Duodenal mucosa (tissue), 2 donors: ENCODE measurements at regions not wholly inside any gene's neighbourhood (a gene's known extent, or its start where the extent isn't known, plus 50 kb on each side); places are given as distances from the start of the nearest gene placed in this dataset.

Source experiments
- H3K27ac ChIP-seq: one replicate; pipeline ENCODE4 v1.7.0; 2013; ENCODE audit warnings: low read depth, low read length
- H3K27me3 ChIP-seq, 2 donors: one replicate each; pipeline ENCODE4 v1.7.0; 2013; ENCODE audit warnings: low read length in 2 of 2, control low read depth in 1 of 2; ENCODE audit not compliant: insufficient read depth in 2 of 2, control insufficient read depth in 1 of 2
- H3K36me3 ChIP-seq, 2 donors: one replicate each; pipeline ENCODE4 v1.7.0; 2013; ENCODE audit warnings: low read length in 2 of 2, control low read depth in 1 of 2; ENCODE audit not compliant: insufficient read depth in 2 of 2, control insufficient read depth in 1 of 2
- H3K4me1 ChIP-seq, 2 donors: one replicate each; pipeline ENCODE4 v1.7.0; 2013; ENCODE audit warnings: low read length in 2 of 2, control low read depth in 1 of 2; ENCODE audit not compliant: insufficient read depth in 2 of 2, control insufficient read depth in 1 of 2
- H3K4me3 ChIP-seq, 2 donors: one replicate each; pipeline ENCODE4 v1.7.0; 2013; ENCODE audit warnings: low read length in 2 of 2, low read depth in 1 of 2
- H3K9ac ChIP-seq, 2 donors: one replicate each; pipeline ENCODE4 v1.7.0; 2013; ENCODE audit warnings: low read length in 2 of 2, low read depth in 1 of 2
- H3K9me3 ChIP-seq, 2 donors: one replicate each; pipeline ENCODE4 v1.7.0; 2013; ENCODE audit warnings: low read length in 2 of 2, control low read depth in 1 of 2; ENCODE audit not compliant: control insufficient read depth in 1 of 2

- H3K4me1 ChIP-seq = no peaks in the 10 kb centered on the region
- no peak overlapping the region for H3K4me3 ChIP-seq
- no peak overlapping the region for H3K9ac ChIP-seq
- H3K27ac ChIP-seq = no peak overlapping the region
- no peaks in the 10 kb centered on the region for H3K9me3 ChIP-seq
- no peaks in the 10 kb centered on the region for H3K27me3 ChIP-seq
- H3K36me3 ChIP-seq = no peaks in the 10 kb centered on the region
Measured at GRCh38 chr6:93749930-93750329, 330.6 kb upstream of the EPHA7 start.

- Histone ChIP-seq H3K36me3 (no peaks in the 10 kb centered on the region), H3K4me1 (no peaks in the 10 kb centered on the region), H3K4me3 (no peak overlapping the region), H3K9me3 (no peaks in the 10 kb centered on the region), H3K9ac (no peak overlapping the region), H3K27me3 (no peaks in the 10 kb centered on the region), H3K27ac (no peak overlapping the region)
Measured at GRCh38 chr6:93749191-93749590, 329.8 kb upstream of the EPHA7 start.

- H3K9me3 ChIP-seq = no peaks in the 10 kb centered on the region
- H3K9ac ChIP-seq = no peak overlapping the region
- H3K27ac ChIP-seq = no peak overlapping the region
- H3K27me3 ChIP-seq = no peaks in the 10 kb centered on the region
- H3K36me3 ChIP-seq = no peaks in the 10 kb centered on the region
- H3K4me1 ChIP-seq = no peaks in the 10 kb centered on the region
- no peak overlapping the region for H3K4me3 ChIP-seq
Measured at GRCh38 chr6:93746892-93747291, 327.5 kb upstream of the EPHA7 start.

GRCh38 chr6:93745306-93745705 is 325.9 kb upstream of the EPHA7 start:
- no peaks in the 10 kb centered on the region for H3K27me3 ChIP-seq
- H3K9ac ChIP-seq = no peak overlapping the region
- no peaks in the 10 kb centered on the region for H3K36me3 ChIP-seq
- no peaks in the 10 kb centered on the region for H3K4me1 ChIP-seq
- H3K4me3 ChIP-seq = no peak overlapping the region
- no peaks in the 10 kb centered on the region for H3K9me3 ChIP-seq
- H3K27ac ChIP-seq = no peak overlapping the region

- no peaks in the 10 kb centered on the region for H3K36me3 ChIP-seq
- no peak overlapping the region for H3K4me3 ChIP-seq
- H3K27me3 ChIP-seq = no peaks in the 10 kb centered on the region
- no peak overlapping the region for H3K9ac ChIP-seq
- H3K27ac ChIP-seq = no peak overlapping the region
- H3K9me3 ChIP-seq = no peaks in the 10 kb centered on the region
- no peaks in the 10 kb centered on the region for H3K4me1 ChIP-seq
Measured at GRCh38 chr6:93735099-93735498, 315.7 kb upstream of the EPHA7 start.

- H3K36me3 ChIP-seq = no peaks in the 10 kb centered on the region
- H3K9me3 ChIP-seq = no peaks in the 10 kb centered on the region
- H3K27ac ChIP-seq = no peak overlapping the region
- no peak overlapping the region for H3K9ac ChIP-seq
- no peaks in the 10 kb centered on the region for H3K4me1 ChIP-seq
- H3K4me3 ChIP-seq = no peak overlapping the region
- no peaks in the 10 kb centered on the region for H3K27me3 ChIP-seq
Measured at GRCh38 chr6:93731306-93731705, 311.9 kb upstream of the EPHA7 start.

GRCh38 chr6:93728150-93728549 is 308.8 kb upstream of the EPHA7 start:
- H3K27ac ChIP-seq = no peak overlapping the region
- H3K4me3 ChIP-seq = no peak overlapping the region
- no peaks in the 10 kb centered on the region for H3K4me1 ChIP-seq
- H3K9me3 ChIP-seq = no peaks in the 10 kb centered on the region
- no peak overlapping the region for H3K9ac ChIP-seq
- H3K27me3 ChIP-seq = no peaks in the 10 kb centered on the region
- no peaks in the 10 kb centered on the region for H3K36me3 ChIP-seq

- no peaks in the 10 kb centered on the region for H3K4me1 ChIP-seq
- H3K4me3 ChIP-seq = no peak overlapping the region
- H3K36me3 ChIP-seq = no peaks in the 10 kb centered on the region
- no peak overlapping the region for H3K27ac ChIP-seq
- H3K9me3 ChIP-seq = no peaks in the 10 kb centered on the region
- H3K9ac ChIP-seq = no peak overlapping the region
- H3K27me3 ChIP-seq = no peaks in the 10 kb centered on the region
Measured at GRCh38 chr6:93727447-93727846, 308.1 kb upstream of the EPHA7 start.

GRCh38 chr6:93721386-93722048 is 302.2 kb upstream of the EPHA7 start:
- no peaks in the 10 kb centered on the region for H3K27me3 ChIP-seq
- no peaks in the 10 kb centered on the region for H3K36me3 ChIP-seq
- H3K4me3 ChIP-seq = no peak overlapping the region
- no peak overlapping the region for H3K9ac ChIP-seq
- no peaks in the 10 kb centered on the region for H3K9me3 ChIP-seq
- no peak overlapping the region for H3K27ac ChIP-seq
- H3K4me1 ChIP-seq = no peaks in the 10 kb centered on the region

- no peak overlapping the region for H3K9ac ChIP-seq
- H3K4me3 ChIP-seq = no peak overlapping the region
- H3K27me3 ChIP-seq = no peaks in the 10 kb centered on the region
- peaks cover 9 to 14% of the 10 kb centered on the region in 2 donors for H3K9me3 ChIP-seq
- H3K36me3 ChIP-seq = no peaks in the 10 kb centered on the region
- H3K4me1 ChIP-seq = no peaks in the 10 kb centered on the region
- no peak overlapping the region for H3K27ac ChIP-seq
Measured at GRCh38 chr6:93713974-93714373, 294.6 kb upstream of the EPHA7 start.

GRCh38 chr6:93703431-93703830 is 284.1 kb upstream of the EPHA7 start:
- no peak overlapping the region for H3K27ac ChIP-seq
- no peak overlapping the region for H3K9ac ChIP-seq
- H3K4me1 ChIP-seq = no peaks in the 10 kb centered on the region
- no peaks in the 10 kb centered on the region for H3K27me3 ChIP-seq
- peaks cover 7 to 16% of the 10 kb centered on the region in 2 donors for H3K9me3 ChIP-seq
- no peaks in the 10 kb centered on the region for H3K36me3 ChIP-seq
- H3K4me3 ChIP-seq = no peak overlapping the region
